Sigmoid colon (tissue), 4 donors: ENCODE measurements at regions not wholly inside any gene's neighbourhood (a gene's known extent, or its start where the extent isn't known, plus 50 kb on each side); places are given as distances from the start of the nearest gene placed in this dataset.

ENCODE experiments used
- CTCF ChIP-seq, 4 experiments: fragments of 450-650 bp in 3 of 4; fragments of 200-600 bp in 1 of 4; IDR thresholded peaks; one replicate each; pipeline ENCODE4 v1.5.1; 2016 to 2019; ENCODE audit warnings: antibody characterized with exemption in 4 of 4, mild to moderate bottlenecking in 3 of 4, moderate library complexity in 2 of 4
- EP300 ChIP-seq, 4 donors: sonication (generic); formaldehyde crosslinking; IDR thresholded peaks; one replicate each; pipeline ENCODE4 v1.6.1; 2017; ENCODE audit warnings: antibody characterized with exemption in 4 of 4
- POLR2A ChIP-seq, 2 donors: fragments of 450-650 bp; IDR thresholded peaks; one replicate each; pipeline ENCODE4 v1.6.1; 2016; ENCODE audit warnings: antibody characterized with exemption in 2 of 2, mild to moderate bottlenecking in 2 of 2, moderate library complexity in 2 of 2

GRCh38 chr3:40593351-40593750, 68.6 kb downstream of the ZNF621 start:
- TF ChIP-seq POLR2A (IDR thresholded peaks at IDR 0.05) (no peak), EP300 (IDR thresholded peaks at IDR 0.05) (no peak), CTCF (IDR thresholded peaks at IDR 0.05) (no peak)
